Adrenal gland (tissue), 9 donors: ENCODE measurements at regions not wholly inside any gene's neighbourhood (a gene's known extent, or its start where the extent isn't known, plus 50 kb on each side); places are given as distances from the start of the nearest gene placed in this dataset.

Experiments
- DNase-seq, 7 donors: peaks; one replicate each; pipeline ENCODE4 v3.0.0-alpha.2; 2019 to 2020
- H3K27ac ChIP-seq, 5 donors: fragments of 200-600 bp; sonication (generic) in 4 of 5; 1 replicate in 3 of 5; 2 replicates in 2 of 5; pipeline versions ENCODE4 v1.5.1 to v1.8.0; 2016 to 2020; ENCODE audit warnings: mild to moderate bottlenecking in 1 of 5
- H3K27me3 ChIP-seq: fragments of 200-600 bp; 2 replicates; pipeline ENCODE4 v1.8.0; 2021
- H3K36me3 ChIP-seq, 2 donors: fragments of 200-600 bp; replicated peaks in 1 of 2; 1 replicate in 1 of 2; 2 replicates in 1 of 2; pipeline versions ENCODE4 v1.5.1 to v1.8.0; 2018 to 2022
- H3K4me1 ChIP-seq, 2 donors: fragments of 200-600 bp; replicated peaks in 1 of 2; 1 replicate in 1 of 2; 2 replicates in 1 of 2; pipeline versions ENCODE4 v1.5.1 to v1.8.0; 2018 to 2021
- H3K4me3 ChIP-seq, 4 donors: fragments of 200-600 bp; sonication (generic) in 3 of 4; one replicate each; pipeline ENCODE4 v1.5.1; 2016 to 2018
- H3K9me3 ChIP-seq, 3 donors: fragments of 200-600 bp; sonication (generic) in 1 of 3; replicated peaks in 1 of 3; 1 replicate in 2 of 3; 2 replicates in 1 of 3; pipeline versions ENCODE4 v1.5.1 to v1.8.0; 2016 to 2021
- POLR2A ChIP-seq, 2 donors: fragments of 450-650 bp; IDR thresholded peaks; one replicate each; pipeline ENCODE4 v1.6.1; 2017; ENCODE audit warnings: antibody characterized with exemption in 2 of 2, mild to moderate bottlenecking in 2 of 2, moderate library complexity in 1 of 2
- WGBS, 4 donors: extraction: QIAGEN DNeasy Blood & Tissue Kit in 2 of 4; methylation state at CpG; one replicate each; pipeline versions ENCODE4 v1.1.5 to v1.1.7; 2013 to 2017; 5-methylcytosine and 5-hydroxymethylcytosine counted together
- intact Hi-C, 2 donors: fragments of 100-400 bp; cut with DNase I; formaldehyde crosslinking; loops; one replicate each; pipeline versions ENCODE4 v1.14.1 to v1.15.0; 2022 to 2023
- TF ChIP-seq, protein P1 (sequence below), 6 experiments: fragments of 450-650 bp in 4 of 6; fragments of 200-600 bp in 2 of 6; sonication (generic) in 1 of 6; IDR thresholded peaks; 1 replicate in 5 of 6; 2 replicates in 1 of 6; pipeline versions ENCODE4 v1.5.1 to v1.8.0; 2016 to 2021; ENCODE audit warnings: antibody characterized with exemption in 6 of 6, mild to moderate bottlenecking in 2 of 6, moderate library complexity in 1 of 6
- donor health status: healthy with polysubstance abuse.
- donor health status: Bipolar disorder and iron deficiency.
- donor health status: DM: yes; HTN: yes; CAD: no.
- donor health status: DM: no; HTN: no; CAD: no.
- donor health status: DM: no; HTN: no; CAD: no.

DNA sequence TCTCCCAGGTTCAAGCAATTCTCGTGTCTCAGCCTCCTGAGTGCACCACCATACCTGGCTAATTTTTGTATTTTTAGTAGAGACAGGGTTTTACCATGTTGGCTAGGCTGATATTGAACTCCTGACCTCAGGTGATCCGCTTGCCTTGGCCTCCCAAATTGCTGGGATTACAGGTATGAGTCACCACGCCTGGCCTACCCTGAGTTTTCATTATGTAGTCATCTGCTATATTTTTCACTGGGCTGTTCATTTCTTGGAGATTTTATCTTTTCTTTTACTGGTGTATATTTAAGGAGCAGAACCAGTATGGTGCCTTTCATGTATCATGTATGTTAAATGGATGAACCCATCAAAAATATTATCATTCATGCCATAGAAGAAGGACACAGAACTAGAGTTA lies 377.0 kb upstream of the ACTBL2 start:
- WGBS, 4 donors, result 85 to 92% (median 89%) methylated on average over 3 of the region's 3 CpGs
- TF ChIP-seq POLR2A (IDR thresholded peaks at IDR 0.05), result no peak
- TF ChIP-seq, protein P1, sequence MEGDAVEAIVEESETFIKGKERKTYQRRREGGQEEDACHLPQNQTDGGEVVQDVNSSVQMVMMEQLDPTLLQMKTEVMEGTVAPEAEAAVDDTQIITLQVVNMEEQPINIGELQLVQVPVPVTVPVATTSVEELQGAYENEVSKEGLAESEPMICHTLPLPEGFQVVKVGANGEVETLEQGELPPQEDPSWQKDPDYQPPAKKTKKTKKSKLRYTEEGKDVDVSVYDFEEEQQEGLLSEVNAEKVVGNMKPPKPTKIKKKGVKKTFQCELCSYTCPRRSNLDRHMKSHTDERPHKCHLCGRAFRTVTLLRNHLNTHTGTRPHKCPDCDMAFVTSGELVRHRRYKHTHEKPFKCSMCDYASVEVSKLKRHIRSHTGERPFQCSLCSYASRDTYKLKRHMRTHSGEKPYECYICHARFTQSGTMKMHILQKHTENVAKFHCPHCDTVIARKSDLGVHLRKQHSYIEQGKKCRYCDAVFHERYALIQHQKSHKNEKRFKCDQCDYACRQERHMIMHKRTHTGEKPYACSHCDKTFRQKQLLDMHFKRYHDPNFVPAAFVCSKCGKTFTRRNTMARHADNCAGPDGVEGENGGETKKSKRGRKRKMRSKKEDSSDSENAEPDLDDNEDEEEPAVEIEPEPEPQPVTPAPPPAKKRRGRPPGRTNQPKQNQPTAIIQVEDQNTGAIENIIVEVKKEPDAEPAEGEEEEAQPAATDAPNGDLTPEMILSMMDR (IDR thresholded peaks at IDR 0.05), result no peak
- no peaks in the 10 kb centered on the region for H3K4me1 ChIP-seq
- H3K27me3 ChIP-seq, result no peaks in the 10 kb centered on the region
- H3K4me3 ChIP-seq, result no peak overlapping the region
- no peak overlapping the region for H3K27ac ChIP-seq
- intact Hi-C loops, result no loop called here
- DNase-seq, result no peak
- no peaks in the 10 kb centered on the region for H3K9me3 ChIP-seq
- no peaks in the 10 kb centered on the region for H3K36me3 ChIP-seq

DNA sequence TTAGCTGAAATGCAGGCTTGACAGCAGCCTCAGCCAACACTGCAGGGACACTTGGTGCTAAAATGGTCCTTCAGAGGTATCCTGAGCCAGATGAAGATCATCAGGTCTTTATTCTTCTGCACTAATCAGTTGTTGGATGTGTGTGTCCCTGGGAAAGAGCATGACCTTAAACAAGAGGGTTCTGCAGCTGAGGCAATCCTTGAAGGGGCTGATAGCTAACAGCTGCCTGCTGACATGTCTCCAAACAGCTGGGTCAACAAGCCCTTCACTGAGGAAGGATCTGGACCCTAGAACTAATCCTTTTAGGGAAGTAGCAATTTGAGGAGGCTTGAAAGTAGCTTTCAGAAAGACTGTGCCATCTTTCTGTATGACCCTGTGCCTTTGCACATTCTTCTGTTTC lies 376.3 kb upstream of the ACTBL2 start:
- no peak overlapping the region for H3K27ac ChIP-seq
- no peaks in the 10 kb centered on the region for H3K4me1 ChIP-seq
- TF ChIP-seq, protein P1 (IDR thresholded peaks at IDR 0.05), result no peak
- TF ChIP-seq POLR2A (IDR thresholded peaks at IDR 0.05), result no peak
- H3K4me3 ChIP-seq, result no peak overlapping the region
- intact Hi-C loops, result no loop called here
- DNase-seq, result no peak
- H3K27me3 ChIP-seq, result no peaks in the 10 kb centered on the region
- no peaks in the 10 kb centered on the region for H3K9me3 ChIP-seq
- no peaks in the 10 kb centered on the region for H3K36me3 ChIP-seq

DNA sequence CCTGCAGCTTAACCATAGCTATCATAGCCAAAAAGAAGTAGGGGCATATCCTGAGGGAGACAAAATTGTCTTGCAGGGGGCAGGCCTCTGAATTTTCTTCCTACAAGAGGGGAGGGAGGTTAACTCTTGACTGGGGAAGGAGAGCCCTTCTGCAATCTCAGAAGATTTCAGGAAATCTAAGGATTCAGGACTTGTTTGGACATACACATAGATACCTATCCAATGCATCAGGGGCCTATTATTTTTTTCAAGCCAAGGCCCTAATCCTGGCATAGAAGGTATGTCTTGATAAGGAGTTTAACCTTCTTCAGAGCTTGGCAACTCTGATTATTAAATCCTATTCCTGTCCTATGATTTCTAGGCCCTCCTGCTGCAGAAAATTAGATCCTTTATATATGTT lies 375.1 kb upstream of the ACTBL2 start:
- Histone ChIP-seq H3K4me3 (no peak overlapping the region), H3K4me1 (no peaks in the 10 kb centered on the region), H3K27ac (no peak overlapping the region), H3K36me3 (no peaks in the 10 kb centered on the region), H3K9me3 (no peaks in the 10 kb centered on the region), H3K27me3 (no peaks in the 10 kb centered on the region)
- no peak for TF ChIP-seq POLR2A (IDR thresholded peaks at IDR 0.05)
- TF ChIP-seq, protein P1 (IDR thresholded peaks at IDR 0.05), result no peak
- no peak for DNase-seq
- intact Hi-C loops, result no loop called here

DNA sequence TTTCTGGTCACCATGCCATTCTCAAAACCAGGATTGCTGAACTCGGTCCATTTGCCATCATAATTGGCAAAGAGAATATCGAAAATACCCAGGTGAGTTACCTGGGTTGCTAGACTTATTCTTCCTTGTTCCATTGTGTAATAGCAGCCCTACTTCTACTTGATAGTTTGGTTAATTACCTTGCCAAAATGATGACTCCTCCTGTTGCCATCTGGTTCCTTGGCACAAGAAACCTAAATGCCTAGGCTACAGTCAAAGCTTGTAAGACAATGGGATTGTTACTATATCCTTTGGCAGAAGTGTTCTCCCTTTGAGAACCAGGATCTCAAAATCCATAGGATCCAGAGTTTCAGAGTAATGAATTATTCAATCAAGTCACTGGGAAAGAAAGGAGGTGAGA lies 373.2 kb upstream of the ACTBL2 start:
- Histone ChIP-seq H3K4me3 (no peak overlapping the region), H3K27me3 (no peaks in the 10 kb centered on the region), H3K36me3 (no peaks in the 10 kb centered on the region), H3K27ac (no peak overlapping the region), H3K9me3 (no peaks in the 10 kb centered on the region), H3K4me1 (no peaks in the 10 kb centered on the region)
- intact Hi-C loops, result no loop called here
- no peak for DNase-seq
- WGBS, 4 donors, result 78 to 96% (median 88%) methylated on average over 2 of the region's 2 CpGs
- TF ChIP-seq, protein P1 (IDR thresholded peaks at IDR 0.05), result no peak
- no peak for TF ChIP-seq POLR2A (IDR thresholded peaks at IDR 0.05)
